ENCODE measurements at regions not wholly inside any gene's neighbourhood (a gene's known extent, or its start where the extent isn't known, plus 50 kb on each side); places are given as distances from the start of the nearest gene placed in this dataset.

DNA sequence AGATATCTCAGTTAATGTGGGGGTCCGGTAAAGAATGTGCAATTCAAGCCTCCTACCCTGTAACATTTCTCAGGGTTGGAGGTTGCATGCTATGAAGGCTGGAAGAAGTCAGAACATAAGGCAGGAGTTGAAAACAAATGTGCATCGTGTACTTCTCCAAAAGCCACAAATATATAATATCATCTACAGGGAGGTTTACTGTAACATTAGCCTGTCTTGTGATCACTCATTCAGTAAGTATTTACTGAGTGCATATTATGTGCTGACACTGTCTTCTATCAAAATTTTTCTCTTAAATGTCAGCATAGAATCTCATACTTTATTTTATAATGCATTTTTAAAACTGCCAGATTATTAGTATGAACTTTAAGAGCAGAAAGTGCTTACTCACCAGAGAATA lies 105.6 kb upstream of the ZNF366 start:
- TF ChIP-seq, protein P1, sequence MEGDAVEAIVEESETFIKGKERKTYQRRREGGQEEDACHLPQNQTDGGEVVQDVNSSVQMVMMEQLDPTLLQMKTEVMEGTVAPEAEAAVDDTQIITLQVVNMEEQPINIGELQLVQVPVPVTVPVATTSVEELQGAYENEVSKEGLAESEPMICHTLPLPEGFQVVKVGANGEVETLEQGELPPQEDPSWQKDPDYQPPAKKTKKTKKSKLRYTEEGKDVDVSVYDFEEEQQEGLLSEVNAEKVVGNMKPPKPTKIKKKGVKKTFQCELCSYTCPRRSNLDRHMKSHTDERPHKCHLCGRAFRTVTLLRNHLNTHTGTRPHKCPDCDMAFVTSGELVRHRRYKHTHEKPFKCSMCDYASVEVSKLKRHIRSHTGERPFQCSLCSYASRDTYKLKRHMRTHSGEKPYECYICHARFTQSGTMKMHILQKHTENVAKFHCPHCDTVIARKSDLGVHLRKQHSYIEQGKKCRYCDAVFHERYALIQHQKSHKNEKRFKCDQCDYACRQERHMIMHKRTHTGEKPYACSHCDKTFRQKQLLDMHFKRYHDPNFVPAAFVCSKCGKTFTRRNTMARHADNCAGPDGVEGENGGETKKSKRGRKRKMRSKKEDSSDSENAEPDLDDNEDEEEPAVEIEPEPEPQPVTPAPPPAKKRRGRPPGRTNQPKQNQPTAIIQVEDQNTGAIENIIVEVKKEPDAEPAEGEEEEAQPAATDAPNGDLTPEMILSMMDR (IDR thresholded peaks at IDR 0.05): no peak
- TF ChIP-seq POLR2AphosphoS5 (IDR thresholded peaks at IDR 0.05): no peak
- no peak for TF ChIP-seq EP300 (IDR thresholded peaks at IDR 0.05)

Measured in gastroesophageal sphincter (tissue), 3 donors.